ENCODE measurements at regions not wholly inside any gene's neighbourhood (a gene's known extent, or its start where the extent isn't known, plus 50 kb on each side); places are given as distances from the start of the nearest gene placed in this dataset.

DNA sequence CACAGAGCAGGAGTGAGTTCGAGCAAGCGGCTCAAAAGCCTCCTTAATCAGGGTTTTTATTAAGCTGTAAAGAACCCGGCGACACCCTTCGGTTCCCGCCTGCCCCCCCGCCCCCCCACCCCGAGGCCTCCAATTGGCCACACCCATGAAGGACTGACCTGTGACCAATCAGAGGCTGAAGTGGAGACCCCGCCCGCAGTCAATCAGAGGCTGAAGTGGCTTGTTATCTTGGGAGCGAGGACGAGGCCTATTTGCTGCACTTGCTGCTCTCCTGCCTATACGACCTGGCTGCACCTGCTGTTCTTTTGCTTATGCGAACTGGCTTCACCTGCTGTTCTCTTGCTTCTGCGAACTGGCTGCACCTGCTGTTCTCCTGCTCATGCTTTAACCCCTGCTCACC is 844.9 kb downstream of the OLFM4 start:
- TF ChIP-seq, protein P1, sequence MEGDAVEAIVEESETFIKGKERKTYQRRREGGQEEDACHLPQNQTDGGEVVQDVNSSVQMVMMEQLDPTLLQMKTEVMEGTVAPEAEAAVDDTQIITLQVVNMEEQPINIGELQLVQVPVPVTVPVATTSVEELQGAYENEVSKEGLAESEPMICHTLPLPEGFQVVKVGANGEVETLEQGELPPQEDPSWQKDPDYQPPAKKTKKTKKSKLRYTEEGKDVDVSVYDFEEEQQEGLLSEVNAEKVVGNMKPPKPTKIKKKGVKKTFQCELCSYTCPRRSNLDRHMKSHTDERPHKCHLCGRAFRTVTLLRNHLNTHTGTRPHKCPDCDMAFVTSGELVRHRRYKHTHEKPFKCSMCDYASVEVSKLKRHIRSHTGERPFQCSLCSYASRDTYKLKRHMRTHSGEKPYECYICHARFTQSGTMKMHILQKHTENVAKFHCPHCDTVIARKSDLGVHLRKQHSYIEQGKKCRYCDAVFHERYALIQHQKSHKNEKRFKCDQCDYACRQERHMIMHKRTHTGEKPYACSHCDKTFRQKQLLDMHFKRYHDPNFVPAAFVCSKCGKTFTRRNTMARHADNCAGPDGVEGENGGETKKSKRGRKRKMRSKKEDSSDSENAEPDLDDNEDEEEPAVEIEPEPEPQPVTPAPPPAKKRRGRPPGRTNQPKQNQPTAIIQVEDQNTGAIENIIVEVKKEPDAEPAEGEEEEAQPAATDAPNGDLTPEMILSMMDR (IDR thresholded peaks at IDR 0.05; ENCODE audit: extremely low read depth, insufficient read depth, missing control alignments), result no peak
- DNase-seq (ENCODE audit: low spot score), result no peak
- in situ Hi-C loops (cut with MboI; ENCODE audit: low pct_unique_long_range_greater_than_20kb, low sequenced_read_pairs, unreplicated experiment), result no loop called here

DNA sequence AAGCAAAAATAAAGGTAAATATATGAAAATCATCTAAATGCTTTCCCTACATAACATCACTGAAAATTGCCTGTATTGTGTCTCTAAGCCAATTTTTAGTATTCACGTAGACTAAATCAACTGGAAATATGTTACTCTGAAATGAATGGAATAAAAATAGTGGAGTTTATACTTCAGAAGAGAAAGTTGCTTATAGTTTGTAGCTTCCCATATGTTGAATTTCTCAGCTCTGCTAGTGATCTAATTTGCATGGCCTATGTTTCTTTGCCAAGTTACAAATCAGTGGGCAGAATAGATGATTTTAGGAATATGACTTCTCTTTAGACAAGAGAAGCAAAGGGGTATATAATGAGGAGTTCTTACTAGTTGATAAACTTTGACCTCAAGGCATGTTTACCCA is 850.2 kb downstream of the OLFM4 start:
- no peak for DNase-seq (ENCODE audit: low spot score)
- TF ChIP-seq, protein P1 (IDR thresholded peaks at IDR 0.05; ENCODE audit: extremely low read depth, insufficient read depth, missing control alignments), result no peak
- in situ Hi-C loops (cut with MboI; ENCODE audit: low pct_unique_long_range_greater_than_20kb, low sequenced_read_pairs, unreplicated experiment), result no loop called here

DNA sequence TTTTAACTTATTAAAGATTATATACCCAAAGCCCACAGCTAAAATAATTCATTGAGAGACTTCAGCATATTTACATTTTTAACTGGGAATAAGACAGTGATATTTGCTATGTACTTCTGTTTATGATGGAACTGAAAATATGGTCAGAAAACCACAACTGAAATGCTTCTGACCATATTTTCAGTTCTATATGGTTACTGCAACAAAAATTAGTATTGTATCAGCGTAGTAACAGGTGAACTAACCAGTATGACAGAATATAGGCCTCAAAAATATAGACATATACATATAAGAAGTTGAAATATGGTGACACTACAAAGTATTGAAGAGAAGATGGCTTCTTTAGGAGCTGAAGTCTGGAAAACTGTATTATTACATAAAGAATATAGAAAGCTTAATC is 857.4 kb downstream of the OLFM4 start:
- DNase-seq (ENCODE audit: low spot score), result no peak
- in situ Hi-C loops (cut with MboI; ENCODE audit: low pct_unique_long_range_greater_than_20kb, low sequenced_read_pairs, unreplicated experiment), result no loop called here
- TF ChIP-seq, protein P1 (IDR thresholded peaks at IDR 0.05; ENCODE audit: extremely low read depth, insufficient read depth, missing control alignments), result no peak

DNA sequence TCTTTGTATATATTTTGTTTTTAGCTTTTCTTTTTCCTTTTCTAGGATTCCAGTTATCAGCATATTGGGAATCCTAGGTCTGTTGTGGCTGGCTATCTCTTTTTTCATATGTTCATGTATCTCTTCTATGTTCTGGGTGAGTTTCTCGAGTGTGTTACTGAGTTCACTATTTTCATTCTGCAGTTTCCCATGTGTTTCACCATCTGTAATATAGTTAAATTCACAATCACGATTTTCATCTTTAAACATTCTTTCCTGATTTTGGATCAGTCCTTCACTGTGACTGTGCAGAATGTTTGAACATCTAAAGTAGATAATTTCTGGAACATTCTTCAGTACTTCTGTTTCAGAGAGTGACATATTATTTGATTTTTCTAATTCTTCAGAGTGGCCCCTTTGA is 862.1 kb downstream of the OLFM4 start:
- no peak for DNase-seq (ENCODE audit: low spot score)
- TF ChIP-seq, protein P1 (IDR thresholded peaks at IDR 0.05; ENCODE audit: extremely low read depth, insufficient read depth, missing control alignments), result no peak
- in situ Hi-C loops (cut with MboI; ENCODE audit: low pct_unique_long_range_greater_than_20kb, low sequenced_read_pairs, unreplicated experiment), result no loop called here

DNA sequence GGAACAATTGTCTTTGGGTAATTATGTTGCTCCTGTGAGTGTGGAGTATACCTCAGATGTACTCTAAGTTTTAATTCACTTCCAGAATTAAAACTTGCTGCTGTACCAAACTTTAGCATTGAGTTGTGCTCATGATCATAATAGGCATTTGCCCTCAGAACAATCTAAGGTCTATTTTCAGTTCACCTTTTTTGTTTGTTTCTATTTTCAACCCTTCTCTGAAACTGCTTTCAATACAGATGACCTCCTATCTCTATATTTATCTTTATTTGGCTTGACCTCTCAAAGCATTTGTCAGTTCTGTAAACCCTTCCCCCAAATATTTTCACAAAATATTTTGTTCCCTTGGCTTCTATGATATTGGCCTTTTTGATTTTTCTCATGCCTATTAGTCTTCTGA is 873.0 kb downstream of the OLFM4 start:
- DNase-seq (ENCODE audit: low spot score), result no peak
- TF ChIP-seq, protein P1 (IDR thresholded peaks at IDR 0.05; ENCODE audit: extremely low read depth, insufficient read depth, missing control alignments), result no peak
- in situ Hi-C loops (cut with MboI; ENCODE audit: low pct_unique_long_range_greater_than_20kb, low sequenced_read_pairs, unreplicated experiment), result no loop called here

DNA sequence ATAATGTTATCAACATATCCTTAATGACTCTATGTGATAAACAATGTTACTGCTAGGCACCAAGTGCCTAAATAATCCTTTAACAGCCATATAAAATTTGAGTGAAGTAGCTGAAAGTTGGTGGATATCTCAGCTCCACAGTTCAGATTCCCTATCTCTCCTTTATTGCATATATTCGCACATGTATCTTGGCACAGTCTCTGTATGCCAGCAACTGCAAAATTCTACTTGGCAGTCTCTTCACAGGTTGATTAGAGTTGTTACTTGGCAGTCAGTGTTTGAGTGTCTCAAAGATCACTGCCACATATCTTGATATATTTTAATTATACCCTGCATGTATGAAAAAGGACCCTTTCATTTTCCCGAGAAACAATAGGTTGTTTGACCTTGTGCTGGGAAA is 879.3 kb downstream of the OLFM4 start:
- in situ Hi-C loops (cut with MboI; ENCODE audit: low pct_unique_long_range_greater_than_20kb, low sequenced_read_pairs, unreplicated experiment), result no loop called here
- DNase-seq (ENCODE audit: low spot score), result no peak
- TF ChIP-seq, protein P1 (IDR thresholded peaks at IDR 0.05; ENCODE audit: extremely low read depth, insufficient read depth, missing control alignments), result no peak

DNA sequence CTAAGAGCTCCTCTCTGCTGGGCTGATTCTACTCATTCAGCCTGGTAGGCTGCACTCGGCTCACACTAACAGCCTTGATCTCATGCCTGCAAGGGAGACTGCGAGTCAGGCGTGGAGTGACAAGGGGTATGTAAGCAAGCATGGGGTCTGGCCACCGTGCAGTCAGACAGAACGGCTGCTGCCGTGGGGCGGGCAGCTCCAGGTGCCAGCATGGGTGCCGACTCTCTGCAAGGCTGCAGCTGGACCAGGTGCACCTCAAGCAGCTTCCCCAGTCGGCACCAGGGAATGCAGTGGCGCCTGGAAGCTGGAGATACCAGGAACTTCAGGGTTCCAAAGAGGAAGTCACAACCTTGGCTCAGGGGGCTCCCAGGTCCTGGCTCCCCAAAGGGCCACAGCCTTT is 892.3 kb downstream of the OLFM4 start:
- no peak for DNase-seq (ENCODE audit: low spot score)
- TF ChIP-seq, protein P1 (IDR thresholded peaks at IDR 0.05; ENCODE audit: extremely low read depth, insufficient read depth, missing control alignments), result no peak
- in situ Hi-C loops (cut with MboI; ENCODE audit: low pct_unique_long_range_greater_than_20kb, low sequenced_read_pairs, unreplicated experiment), result no loop called here

Data from GM13977 (cell line).